COLO829 (cell line): ENCODE measurements at regions not wholly inside any gene's neighbourhood (a gene's known extent, or its start where the extent isn't known, plus 50 kb on each side); places are given as distances from the start of the nearest gene placed in this dataset.
"Not testable (repeated sequence)": the region's sequence is repeated elsewhere in the genome, so short reads cannot be mapped to it uniquely, and the experiment has no call there.

Experiments used
- DNase-seq: peaks from one replicate; pipeline ENCODE4 v3.0.0; 2012; ENCODE audit warnings: low spot score

DNA sequence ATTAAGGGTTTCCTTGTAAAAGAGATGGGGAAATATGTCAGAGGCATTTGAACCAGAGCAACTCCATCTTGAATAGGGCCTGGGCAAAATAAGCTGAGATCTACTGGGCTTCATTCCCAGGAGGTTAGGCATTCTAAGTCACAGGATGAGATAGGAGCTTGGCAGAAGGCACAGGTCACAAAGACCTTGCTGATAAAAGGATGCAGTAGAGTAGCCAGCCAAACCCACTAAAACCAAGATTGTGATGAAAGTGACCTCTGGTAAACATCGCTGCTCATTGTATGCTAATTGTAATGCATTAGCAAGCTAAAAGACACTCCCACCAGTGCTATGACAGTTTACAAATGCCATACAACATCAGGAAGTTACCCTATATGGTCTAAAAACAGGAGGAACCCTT lies 1390.3 kb downstream of the RAPGEF2 start:
- DNase-seq, result no peak

DNA sequence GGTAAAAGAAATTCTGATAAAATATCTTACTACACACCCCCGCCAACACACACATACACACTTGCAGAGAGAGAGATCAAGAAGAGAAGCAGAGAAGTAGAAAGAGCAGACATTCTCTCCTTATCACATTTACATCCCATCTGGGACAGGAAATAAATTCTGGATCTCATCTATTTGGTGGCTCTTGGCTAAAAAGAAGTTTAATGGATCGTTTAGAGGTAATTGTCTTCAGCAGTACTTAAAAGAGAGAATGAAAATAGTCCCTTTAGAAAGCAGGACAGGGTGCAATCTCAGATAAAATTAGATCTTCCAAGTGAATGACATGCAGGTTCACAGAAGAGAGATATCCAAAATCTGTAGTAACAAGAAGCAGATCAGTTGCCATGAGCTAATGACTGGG lies 1392.5 kb downstream of the RAPGEF2 start:
- no peak for DNase-seq

DNA sequence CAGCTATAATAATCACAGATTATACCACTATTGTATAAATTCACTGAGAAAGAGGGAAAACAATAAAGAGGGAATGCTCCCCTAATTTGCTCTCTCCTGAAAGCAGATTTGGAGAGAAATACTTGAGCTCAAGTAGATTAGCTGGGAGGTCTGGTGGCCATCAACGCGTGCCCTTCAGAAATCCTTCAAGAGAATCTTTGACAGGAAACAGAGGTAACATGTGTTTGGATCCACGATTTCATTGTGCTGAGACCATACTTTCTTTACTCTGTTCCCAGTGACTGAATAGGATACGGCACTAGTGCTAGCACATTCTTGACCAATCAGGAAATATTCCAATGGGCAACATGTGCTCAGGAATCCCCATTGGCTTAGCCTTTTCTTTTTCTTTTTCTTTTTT lies 1395.3 kb downstream of the RAPGEF2 start:
- no peak for DNase-seq

DNA sequence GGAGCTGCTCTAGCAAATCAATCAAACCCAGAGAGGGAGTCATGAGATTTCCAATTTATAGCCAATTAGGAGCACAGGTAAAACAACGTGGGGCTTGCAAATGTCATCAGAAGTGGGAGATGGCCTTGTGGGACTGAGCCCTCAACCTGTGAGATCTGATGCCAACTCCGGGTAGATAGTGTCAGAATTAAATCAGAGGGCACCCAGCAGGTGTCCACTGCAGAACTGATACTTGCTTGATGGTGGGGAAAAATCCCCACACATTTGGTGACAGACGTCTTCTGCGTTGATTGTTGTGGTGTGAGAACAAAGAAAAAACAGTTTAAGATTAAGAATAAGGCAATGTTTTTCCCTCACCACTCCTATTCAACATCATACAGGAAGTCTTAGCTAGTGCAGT lies 1402.8 kb downstream of the RAPGEF2 start:
- DNase-seq, result no peak

DNA sequence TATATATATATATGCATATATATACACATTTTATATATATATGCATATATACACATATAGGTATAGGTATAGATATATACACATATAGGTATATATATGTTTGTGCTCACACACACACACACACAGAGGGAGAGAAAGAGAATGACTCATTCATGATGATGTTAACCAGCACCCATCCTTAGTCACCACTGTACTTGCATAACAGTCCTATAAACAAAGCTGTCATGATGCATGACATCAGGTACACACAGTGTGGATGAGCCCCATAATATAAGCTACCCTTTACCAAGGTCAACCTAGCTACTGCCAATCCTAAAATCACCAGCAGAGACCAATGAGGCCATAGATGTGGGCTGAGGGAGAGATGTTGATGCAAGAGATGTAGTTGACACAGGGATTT lies 1408.0 kb downstream of the RAPGEF2 start:
- no peak for DNase-seq

DNA sequence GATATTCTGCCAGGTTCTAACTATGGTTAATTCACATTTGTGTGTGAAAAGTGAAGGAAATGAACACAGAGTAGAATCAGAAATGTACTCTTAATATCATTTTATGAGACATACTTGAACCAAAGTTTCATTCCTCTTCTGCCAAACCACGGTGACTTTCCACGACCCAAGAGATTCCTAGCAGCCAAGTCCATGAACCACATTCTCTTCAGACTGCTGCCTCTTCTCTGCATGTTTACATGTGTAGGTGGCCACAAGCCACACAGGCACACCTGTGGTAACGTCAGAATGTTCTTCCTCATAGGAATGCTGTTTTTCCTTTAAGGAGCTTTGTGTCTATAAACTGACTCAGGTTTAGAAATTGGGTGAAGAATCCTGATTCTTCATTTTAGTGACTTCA lies 1411.2 kb downstream of the RAPGEF2 start:
- no peak for DNase-seq

DNA sequence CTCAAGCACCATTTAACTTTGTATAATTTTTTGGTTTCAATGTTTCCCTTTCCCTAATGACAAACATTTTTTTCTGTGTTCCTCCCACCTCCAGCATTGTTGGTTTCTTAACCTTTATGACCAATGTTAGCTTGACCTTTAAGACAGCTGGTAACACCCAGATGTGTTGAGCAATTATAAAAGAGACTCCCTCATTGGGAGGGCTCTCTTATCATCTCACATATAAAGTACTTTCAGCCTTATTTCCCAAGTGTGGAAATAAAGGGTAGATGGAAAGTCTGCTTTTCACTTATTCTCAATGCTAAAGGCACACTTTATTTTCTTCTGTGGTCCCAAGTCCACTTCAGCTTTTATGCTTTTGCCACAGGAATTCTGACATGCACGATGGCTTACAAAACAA lies 1420.4 kb downstream of the RAPGEF2 start:
- no peak for DNase-seq

DNA sequence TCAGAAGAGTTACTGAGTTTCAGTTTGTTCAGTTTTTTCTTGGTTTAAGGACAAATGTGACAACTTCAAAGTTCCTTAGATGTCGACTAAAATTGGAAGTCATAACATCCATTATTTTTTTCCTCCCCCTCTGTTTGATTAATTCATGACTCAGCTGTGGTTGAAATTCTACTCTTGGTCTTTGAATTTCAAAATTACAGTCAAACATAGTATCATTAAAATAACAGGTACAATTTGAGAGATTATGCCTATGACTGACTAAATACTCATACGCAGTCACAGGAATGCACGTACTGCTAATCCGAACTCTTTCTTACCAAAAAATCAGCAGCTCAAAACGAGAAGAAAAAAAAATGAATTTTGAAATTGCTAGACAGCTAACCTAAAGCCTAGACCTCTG lies 1434.8 kb downstream of the RAPGEF2 start:
- no peak for DNase-seq

DNA sequence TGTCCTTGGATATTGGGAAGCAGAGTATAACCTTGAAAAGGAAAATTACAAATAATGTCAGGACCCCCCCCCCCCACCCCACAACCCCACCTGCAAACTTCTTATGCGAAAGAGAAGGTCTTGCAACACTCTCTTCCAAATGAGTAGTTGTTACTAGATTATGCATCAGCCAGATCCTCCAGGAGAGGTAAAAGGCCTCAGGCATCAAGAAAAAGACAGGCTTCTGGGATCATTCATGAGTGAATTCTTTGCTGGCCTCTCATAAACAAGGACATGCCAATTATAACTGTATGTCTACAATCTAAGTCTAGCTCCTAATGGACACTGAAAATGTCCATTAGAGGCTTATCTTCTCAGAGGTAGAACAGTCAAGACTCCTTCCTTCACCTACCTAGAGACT lies 1443.3 kb downstream of the RAPGEF2 start:
- DNase-seq, result no peak

DNA sequence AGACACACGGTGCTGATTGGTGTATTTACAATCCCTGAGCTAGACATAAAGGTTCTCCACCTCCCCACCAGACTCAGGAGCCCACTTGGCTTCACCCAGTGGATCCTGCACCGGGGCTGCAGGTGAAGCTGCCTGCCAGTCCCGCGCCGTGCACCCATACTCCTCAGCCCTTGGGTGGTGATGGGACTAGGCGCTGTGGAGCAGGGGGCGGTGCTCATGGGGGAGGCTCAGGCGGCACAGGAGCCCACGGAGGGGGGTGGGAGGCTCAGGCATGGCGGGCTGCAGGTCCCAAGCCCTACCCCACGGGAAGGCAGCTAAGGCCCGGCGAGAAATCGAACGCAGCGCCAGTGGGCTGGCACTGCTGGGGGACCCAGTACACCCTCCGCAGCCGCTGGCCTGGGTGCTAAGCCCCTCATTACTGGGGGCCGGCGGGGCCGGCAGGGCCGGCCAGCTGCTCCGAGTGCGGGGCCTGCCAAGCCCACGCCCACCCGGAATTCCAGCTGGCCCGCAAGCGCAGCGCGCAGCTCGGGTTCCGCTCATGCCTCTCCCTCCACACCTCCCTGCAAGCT lies 1447.2 kb downstream of the RAPGEF2 start:
- not testable (repeated sequence) for DNase-seq

DNA sequence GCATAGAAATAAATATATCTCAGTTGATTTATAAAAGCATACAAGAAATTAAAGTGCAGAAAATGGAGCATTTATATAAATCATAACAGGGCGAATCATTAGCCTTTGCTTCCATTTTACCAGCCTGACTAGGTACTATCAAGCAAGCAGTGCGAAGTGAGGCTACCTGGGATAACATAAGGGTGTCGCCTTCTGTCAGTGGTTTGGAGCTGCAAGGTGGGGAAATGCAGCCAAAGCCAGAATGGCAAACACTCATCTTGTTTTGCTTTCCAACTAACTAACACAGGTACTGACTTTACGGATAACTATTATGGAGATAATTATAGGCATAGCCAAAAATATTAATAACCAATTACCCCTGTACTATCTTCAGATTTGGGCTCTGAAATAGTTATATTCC lies 1459.8 kb downstream of the RAPGEF2 start:
- no peak for DNase-seq

DNA sequence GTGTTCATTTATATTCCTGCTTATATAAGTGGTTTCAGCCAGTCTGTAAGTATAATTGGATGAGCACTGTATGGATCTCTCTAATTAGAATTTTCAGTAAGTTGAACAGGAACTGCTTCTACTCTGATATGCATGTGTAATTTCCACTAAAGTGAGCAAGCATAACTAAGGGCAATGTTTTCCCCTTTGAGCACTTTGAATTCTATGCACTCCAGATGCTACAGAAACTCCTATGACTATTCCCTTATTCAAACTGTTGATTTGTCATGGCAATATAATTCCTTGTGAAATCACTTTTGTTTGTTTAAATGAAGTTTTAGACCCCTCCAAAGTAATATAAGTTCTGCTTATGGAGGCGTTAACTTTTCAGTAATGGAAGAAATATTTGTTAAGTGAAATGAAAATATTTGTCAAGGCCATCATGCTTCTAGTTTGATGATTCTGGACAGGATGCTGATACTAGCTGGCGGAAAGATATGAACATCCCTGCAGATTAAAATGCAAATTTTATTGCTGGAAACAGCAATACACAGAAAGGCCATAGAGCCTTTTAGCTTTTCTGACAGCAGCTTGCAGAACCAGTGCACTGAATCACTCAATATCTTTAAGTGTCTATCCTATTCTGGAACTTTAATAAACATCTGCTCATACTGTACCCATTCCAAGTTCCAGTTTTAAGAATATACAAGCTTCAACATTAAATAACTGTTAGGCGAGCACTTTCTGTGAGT lies 1460.8 kb downstream of the RAPGEF2 start:
- DNase-seq, result no peak

DNA sequence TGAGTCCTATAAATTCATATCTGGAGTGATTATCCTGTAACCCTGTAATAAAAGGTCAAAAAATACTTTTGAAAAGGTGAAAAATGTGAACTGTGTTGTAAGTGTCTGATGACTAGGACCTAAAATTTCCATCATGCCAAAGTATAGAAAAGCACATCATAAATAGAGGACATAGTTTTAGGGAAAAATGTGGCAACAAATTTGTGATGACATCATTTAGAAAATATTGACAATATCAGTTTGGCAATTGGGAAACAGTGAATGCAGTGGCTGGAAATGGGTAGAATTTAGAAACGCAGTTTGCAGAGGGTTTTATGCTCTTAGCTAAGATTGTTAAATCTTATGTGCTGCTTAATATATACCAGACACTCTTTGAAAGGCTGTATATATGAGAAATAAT lies 1464.8 kb downstream of the RAPGEF2 start:
- DNase-seq, result no peak

DNA sequence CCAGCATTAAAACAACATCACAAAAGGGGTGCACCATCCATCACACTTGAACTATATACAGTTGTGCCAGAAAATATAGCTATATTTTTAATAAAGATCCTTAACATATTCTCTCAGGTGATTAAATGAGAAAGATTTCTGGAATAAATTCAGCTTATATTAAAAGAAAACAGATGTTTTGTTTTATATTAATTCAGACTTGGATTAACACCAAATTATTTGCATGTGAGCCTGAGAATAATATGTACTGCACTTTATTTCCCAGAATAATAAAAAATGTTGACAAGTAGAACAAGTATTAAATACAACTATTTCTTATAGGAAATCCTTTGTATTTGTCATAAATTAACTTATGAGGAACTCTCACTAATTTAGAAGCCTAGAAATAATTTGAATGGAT lies 1467.4 kb downstream of the RAPGEF2 start:
- no peak for DNase-seq

DNA sequence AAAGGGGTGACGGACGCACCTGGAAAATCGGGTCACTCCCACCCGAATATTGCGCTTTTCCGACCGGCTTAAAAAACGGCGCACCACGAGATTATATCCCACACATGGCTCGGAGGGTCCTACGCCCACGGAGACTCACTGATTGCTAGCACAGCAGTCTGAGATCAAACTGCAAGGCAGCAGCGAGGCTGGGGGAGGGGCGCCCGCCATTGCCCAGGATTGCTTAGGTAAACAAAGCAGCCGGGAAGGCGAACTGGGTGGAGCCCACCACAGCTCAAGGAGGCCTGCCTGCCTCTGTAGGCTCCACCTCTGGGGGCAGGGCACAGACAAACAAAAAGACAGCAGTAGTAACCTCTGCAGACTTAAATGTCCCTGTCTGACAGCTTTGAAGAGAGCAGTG lies 1471.4 kb downstream of the RAPGEF2 start:
- DNase-seq, result not testable (repeated sequence)

DNA sequence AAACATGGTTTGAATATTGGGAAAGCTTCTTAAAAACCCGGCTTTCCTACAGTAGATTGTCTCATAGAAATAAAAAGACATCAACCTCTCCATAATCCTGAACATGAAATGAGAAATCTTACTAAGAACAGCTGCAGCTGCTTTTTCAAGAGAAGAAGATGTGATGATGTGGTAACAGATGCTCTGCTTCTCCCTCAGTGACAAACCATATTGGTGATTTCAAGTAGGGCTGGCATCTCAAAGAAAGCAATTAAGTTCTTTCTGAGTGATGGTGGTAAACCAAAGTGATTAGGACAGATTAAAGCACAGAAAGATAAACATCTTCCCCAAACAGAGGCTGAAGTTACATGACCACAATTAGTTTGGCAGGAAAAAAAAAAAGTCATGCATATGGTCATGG lies 1477.7 kb downstream of the RAPGEF2 start:
- DNase-seq, result no peak

DNA sequence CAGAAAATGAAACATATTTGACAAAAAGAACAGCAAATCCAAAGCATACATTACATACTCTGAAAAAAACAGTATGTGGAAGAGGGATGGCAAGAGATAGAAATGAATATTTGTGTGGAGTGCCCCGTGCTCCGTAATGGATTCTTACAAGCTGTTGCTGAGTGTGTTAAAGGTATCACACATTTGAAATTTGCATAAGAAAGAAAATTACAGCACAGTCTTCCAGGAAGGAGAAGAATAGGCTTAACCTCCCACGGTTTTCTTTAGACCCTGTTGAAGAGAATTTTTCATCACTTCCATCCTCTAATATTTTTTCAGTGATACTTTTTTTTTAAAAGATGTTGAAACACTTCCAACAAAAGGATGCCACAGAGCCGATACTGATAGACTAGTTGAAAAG lies 1489.4 kb downstream of the RAPGEF2 start:
- DNase-seq, result no peak

DNA sequence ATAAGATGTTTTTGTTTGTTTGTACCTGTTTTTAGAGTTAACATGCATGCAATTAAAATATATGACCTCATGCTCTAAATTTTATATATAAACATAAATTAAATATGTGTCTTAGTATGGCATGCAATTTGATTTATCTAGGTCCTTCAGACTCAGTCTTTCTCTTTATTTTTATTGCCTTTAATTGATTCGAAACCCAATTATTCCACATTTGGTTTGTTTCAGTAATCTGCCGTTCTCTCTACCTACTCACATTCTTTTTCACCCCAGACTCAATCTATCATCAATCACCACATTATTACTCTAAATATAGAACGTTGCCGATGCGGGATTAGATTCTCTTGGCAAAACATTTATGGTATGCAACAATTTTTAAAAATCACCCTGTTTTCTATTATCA lies 1492.8 kb downstream of the RAPGEF2 start:
- DNase-seq, result no peak

DNA sequence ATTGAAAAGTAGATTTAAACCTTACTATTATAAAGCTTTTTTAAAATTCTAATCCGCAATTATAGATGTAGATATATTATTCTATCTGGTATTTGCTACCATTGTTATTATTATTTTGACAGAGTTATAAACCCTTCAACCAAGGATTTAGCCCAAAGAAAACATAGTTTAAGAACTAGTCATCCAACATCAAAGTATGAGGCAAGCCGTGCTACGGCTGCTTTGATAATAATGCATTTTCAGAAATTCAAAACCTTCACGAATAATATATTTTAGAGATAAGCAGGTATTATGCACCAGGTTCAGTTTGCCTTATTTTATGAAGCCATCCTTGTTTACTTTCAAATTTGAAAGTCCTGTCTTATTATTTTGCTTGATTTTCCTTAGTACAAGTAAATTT lies 1501.7 kb downstream of the RAPGEF2 start:
- no peak for DNase-seq

DNA sequence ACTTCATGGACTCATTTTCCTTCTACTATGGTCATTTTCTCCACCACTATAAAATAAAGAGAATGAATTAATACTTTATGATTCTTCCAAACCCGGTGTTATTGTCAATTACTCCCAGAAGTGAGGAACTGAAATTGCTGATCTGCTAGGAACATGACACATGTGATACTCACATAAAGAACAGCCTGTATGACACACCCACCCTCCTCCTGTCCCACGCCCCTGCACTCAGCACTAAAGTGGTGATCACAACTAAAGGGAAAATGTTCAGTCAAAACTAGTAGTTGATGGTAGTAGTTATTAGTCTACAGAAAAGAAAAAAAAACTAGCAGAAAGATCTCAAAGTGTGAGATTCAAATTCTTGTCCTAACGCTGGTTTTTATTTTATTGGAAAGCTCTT lies 1508.3 kb downstream of the RAPGEF2 start:
- DNase-seq, result no peak

DNA sequence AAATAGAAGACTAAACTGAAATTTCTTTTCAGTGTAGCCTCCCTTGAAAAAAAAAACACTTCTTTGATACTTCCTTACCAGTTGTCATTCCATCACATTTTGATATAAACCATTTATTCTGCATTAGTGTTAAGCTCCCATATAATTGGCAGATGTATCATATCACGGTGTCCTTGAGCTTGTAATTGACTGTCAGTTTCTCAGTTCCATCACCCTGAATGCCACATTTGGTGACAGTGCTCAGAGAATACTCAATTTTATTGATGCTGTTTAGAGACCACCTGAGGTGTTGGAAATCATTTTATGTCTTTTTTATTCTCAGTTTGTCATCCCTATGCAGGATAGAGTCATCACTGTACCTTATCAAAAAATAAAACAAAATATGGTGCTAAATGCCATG lies 1528.2 kb downstream of the RAPGEF2 start:
- DNase-seq, result no peak

DNA sequence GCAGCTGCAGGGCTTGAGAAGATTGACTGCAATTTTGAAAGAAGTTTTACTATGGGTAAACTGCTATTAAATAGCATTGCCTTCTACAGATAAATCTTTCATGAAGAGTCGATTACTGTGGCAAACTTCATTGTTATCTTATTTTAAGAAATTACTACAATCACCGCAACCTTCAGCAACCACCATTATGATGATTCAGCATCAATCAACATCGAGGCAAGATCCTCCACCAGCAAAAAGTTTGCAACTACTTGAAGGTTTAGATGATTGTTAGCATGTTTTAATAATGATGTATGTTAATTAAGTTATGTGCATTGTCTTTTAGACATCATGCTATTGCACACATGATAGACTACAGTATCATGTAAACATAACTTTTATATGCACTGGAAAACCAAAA lies 1511.0 kb downstream of the FSTL5 start:
- no peak for DNase-seq

DNA sequence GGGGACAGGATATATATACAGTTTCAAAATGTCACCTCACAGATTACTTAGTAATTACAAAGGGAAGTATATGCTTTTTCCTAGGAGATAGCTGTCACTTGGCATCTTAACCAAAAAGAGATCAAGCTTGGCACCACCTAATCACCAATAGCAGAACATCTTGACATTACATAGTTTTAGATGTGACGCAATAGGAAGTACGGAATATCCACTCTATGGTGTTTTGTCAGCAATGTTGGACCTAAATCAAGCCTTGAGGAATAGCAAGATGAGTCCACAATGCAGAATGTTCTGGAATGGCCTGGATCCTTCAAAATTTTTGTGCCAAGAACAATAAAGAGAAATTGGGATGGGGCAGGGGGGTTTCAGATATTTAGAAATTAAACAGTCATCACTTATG lies 1488.2 kb downstream of the FSTL5 start:
- DNase-seq, result no peak

DNA sequence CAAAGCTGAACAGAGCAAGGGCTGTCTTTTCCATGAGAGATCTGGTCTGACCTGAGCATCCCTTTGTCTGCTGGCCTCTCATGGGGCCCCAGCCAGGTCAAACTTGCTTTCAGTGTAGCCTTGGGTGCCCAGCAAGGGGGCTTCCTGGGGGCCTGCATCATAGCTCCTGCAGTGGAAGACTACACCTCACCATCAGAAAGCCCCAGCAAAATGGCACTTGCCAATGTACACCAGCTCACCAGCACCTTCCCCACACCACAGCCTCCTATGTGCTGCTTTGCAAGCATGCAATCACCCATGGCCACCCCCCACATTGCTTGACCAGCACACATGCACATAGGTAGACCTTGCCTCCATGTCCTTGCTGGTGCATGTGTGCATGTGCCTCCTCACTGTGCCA lies 1478.1 kb downstream of the FSTL5 start:
- no peak for DNase-seq
